PC-3 (cell line): ENCODE measurements at regions not wholly inside any gene's neighbourhood (a gene's known extent, or its start where the extent isn't known, plus 50 kb on each side); places are given as distances from the start of the nearest gene placed in this dataset.

Source experiments
- EZH2 ChIP-seq: fragments of 300-600 bp; sonication (generic); IDR thresholded peaks from one replicate; pipeline ENCODE4 v1.6.1; 2017; ENCODE audit warnings: antibody characterized with exemption, mild to moderate bottlenecking, low read length; ENCODE audit not compliant: unreplicated experiment
- TF ChIP-seq, protein P1 (sequence below): fragments of 300-600 bp; sonication (generic); conservative IDR thresholded peaks from 2 replicates; pipeline ENCODE4 v1.5.1; 2017; ENCODE audit warnings: antibody characterized with exemption, low read depth, mild to moderate bottlenecking, low read length

DNA sequence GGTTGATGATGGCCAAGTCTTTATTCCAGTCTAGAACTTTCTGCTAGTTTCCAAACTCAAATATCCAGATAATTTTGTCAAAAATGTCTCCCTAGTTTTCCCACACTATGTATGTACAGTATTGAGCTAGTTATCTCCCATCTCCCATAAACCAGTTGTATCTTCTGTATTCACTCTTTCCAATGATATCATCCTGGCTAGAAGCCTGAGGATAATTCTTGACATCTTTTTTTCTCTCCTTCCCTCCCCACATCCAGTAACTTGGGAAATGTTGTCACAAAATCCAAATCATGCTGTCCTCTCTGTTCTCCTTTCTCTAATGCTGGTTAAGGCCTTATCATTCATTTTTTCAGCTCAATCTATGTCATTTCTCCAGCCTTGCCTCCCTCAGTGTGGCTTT lies 553.8 kb upstream of the FANCL start:
- TF ChIP-seq, protein P1, sequence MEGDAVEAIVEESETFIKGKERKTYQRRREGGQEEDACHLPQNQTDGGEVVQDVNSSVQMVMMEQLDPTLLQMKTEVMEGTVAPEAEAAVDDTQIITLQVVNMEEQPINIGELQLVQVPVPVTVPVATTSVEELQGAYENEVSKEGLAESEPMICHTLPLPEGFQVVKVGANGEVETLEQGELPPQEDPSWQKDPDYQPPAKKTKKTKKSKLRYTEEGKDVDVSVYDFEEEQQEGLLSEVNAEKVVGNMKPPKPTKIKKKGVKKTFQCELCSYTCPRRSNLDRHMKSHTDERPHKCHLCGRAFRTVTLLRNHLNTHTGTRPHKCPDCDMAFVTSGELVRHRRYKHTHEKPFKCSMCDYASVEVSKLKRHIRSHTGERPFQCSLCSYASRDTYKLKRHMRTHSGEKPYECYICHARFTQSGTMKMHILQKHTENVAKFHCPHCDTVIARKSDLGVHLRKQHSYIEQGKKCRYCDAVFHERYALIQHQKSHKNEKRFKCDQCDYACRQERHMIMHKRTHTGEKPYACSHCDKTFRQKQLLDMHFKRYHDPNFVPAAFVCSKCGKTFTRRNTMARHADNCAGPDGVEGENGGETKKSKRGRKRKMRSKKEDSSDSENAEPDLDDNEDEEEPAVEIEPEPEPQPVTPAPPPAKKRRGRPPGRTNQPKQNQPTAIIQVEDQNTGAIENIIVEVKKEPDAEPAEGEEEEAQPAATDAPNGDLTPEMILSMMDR, result no peak
- no peak for TF ChIP-seq EZH2
